H9 (cell line): ENCODE measurements at regions not wholly inside any gene's neighbourhood (a gene's known extent, or its start where the extent isn't known, plus 50 kb on each side); places are given as distances from the start of the nearest gene placed in this dataset.

ENCODE experiments used
- DNase-seq: peaks from one replicate; pipeline ENCODE4 v3.0.0-alpha.2; 2017
- H2AFZ ChIP-seq: one replicate; pipeline ENCODE4 v1.6.1; 2013; ENCODE audit warnings: mild to moderate bottlenecking, low read length, control low read depth, moderate library complexity
- H2AK5ac ChIP-seq: 2 replicates; pipeline ENCODE4 v1.6.1; 2013; ENCODE audit warnings: low read length, control low read depth, mixed read lengths; ENCODE audit not compliant: insufficient read length
- H2BK120ac ChIP-seq: one replicate; pipeline ENCODE4 v1.6.1; 2013; ENCODE audit warnings: low read depth, mild to moderate bottlenecking, low read length, control low read depth, inconsistent platforms; ENCODE audit not compliant: poor library complexity, severe bottlenecking
- H2BK12ac ChIP-seq: 2 replicates; pipeline ENCODE4 v1.6.1; 2013; ENCODE audit warnings: low read length, control low read depth, mixed read lengths, low read depth; ENCODE audit not compliant: insufficient read length
- H2BK15ac ChIP-seq: 2 replicates; pipeline ENCODE4 v1.6.1; 2013; ENCODE audit warnings: low read depth, low read length, control low read depth
- H2BK20ac ChIP-seq: one replicate; pipeline ENCODE4 v1.6.1; 2013; ENCODE audit warnings: low read depth, mild to moderate bottlenecking, low read length, control low read depth, inconsistent platforms; ENCODE audit not compliant: poor library complexity, severe bottlenecking
- H2BK5ac ChIP-seq: 2 replicates; pipeline ENCODE4 v1.6.1; 2013; ENCODE audit warnings: low read length, control low read depth, mixed read lengths; ENCODE audit not compliant: insufficient read length
- H3K14ac ChIP-seq: 2 replicates; pipeline ENCODE4 v1.6.1; 2013; ENCODE audit warnings: low read length, control low read depth; ENCODE audit not compliant: insufficient read depth
- H3K18ac ChIP-seq: 2 replicates; pipeline ENCODE4 v1.6.1; 2013; ENCODE audit warnings: low read depth, mild to moderate bottlenecking, mixed read lengths, low read length, control low read depth; ENCODE audit not compliant: insufficient read length
- H3K23ac ChIP-seq: 2 replicates; pipeline ENCODE4 v1.6.1; 2013; ENCODE audit warnings: low read length, control low read depth, mixed read lengths, low read depth; ENCODE audit not compliant: insufficient read length
- H3K23me2 ChIP-seq: 2 replicates; pipeline ENCODE4 v1.6.1; 2013; ENCODE audit warnings: low read depth, mild to moderate bottlenecking, mixed read lengths, low read length, control low read depth; ENCODE audit not compliant: insufficient read length, poor library complexity, severe bottlenecking
- H3K27ac ChIP-seq: 2 replicates; pipeline ENCODE4 v1.5.1; 2013; ENCODE audit warnings: low read length, control low read depth, mixed read lengths, low read depth; ENCODE audit not compliant: insufficient read length
- H3K27me3 ChIP-seq: 2 replicates; pipeline ENCODE4 v1.6.1; 2013; ENCODE audit warnings: low read length, control low read depth, inconsistent platforms; ENCODE audit not compliant: insufficient read depth
- H3K4ac ChIP-seq: 2 replicates; pipeline ENCODE4 v1.6.1; 2013; ENCODE audit warnings: low read depth, mild to moderate bottlenecking, control low read depth, inconsistent platforms, low read length, moderate library complexity
- H3K4me1 ChIP-seq: 2 replicates; pipeline ENCODE4 v1.6.1; 2013; ENCODE audit warnings: low read length, control low read depth, inconsistent platforms; ENCODE audit not compliant: insufficient read depth
- H3K4me2 ChIP-seq: 2 replicates; pipeline ENCODE4 v1.6.1; 2013; ENCODE audit warnings: low read length, control low read depth, mixed read lengths; ENCODE audit not compliant: insufficient read length, insufficient read depth
- H3K56ac ChIP-seq: 2 replicates; pipeline ENCODE4 v1.6.1; 2013; ENCODE audit warnings: low read depth, mild to moderate bottlenecking, mixed read lengths, low read length, control low read depth; ENCODE audit not compliant: insufficient read length
- H3K79me1 ChIP-seq: 2 replicates; pipeline ENCODE4 v1.6.1; 2013; ENCODE audit warnings: low read depth, mild to moderate bottlenecking, moderate library complexity, low read length, control low read depth, inconsistent platforms; ENCODE audit not compliant: insufficient read depth, poor library complexity, severe bottlenecking
- H3K79me2 ChIP-seq: 2 replicates; pipeline ENCODE4 v1.6.1; 2013; ENCODE audit warnings: low read length, control low read depth, inconsistent platforms; ENCODE audit not compliant: insufficient read depth
- H3K9ac ChIP-seq: 2 replicates; pipeline ENCODE4 v1.6.1; 2013; ENCODE audit warnings: low read length, control low read depth, mixed read lengths; ENCODE audit not compliant: insufficient read length; ENCODE audit errors: extremely low read depth
- H3K9me3 ChIP-seq: one replicate; pipeline ENCODE4 v1.6.1; 2013; ENCODE audit warnings: low read depth, low read length, inconsistent platforms; ENCODE audit not compliant: control insufficient read depth
- H3T11ph ChIP-seq: one replicate; pipeline ENCODE4 v1.6.1; 2013; ENCODE audit warnings: mild to moderate bottlenecking, low read length, control low read depth, inconsistent platforms
- H4K20me1 ChIP-seq: one replicate; pipeline ENCODE4 v1.6.1; 2013; ENCODE audit not compliant: control insufficient read depth, insufficient read length, insufficient read depth
- H4K5ac ChIP-seq: 2 replicates; pipeline ENCODE4 v1.6.1; 2013; ENCODE audit warnings: low read depth, mild to moderate bottlenecking, mixed read lengths, low read length, control low read depth; ENCODE audit not compliant: insufficient read length
- H4K8ac ChIP-seq: replicated peaks from 2 replicates; pipeline ENCODE4 v1.6.1; 2013; ENCODE audit warnings: low read length, control low read depth, mixed read lengths, low read depth; ENCODE audit not compliant: insufficient read length
- H4K91ac ChIP-seq: 2 replicates; pipeline ENCODE4 v1.6.1; 2013; ENCODE audit warnings: low read depth, mild to moderate bottlenecking, moderate library complexity, mixed read lengths, low read length, control low read depth; ENCODE audit not compliant: insufficient read length
- H3K27ac Mint-ChIP-seq, 3 experiments: 2 replicates in 2 of 3; 3 replicates in 1 of 3; pipeline ENCODE4 v1.8.0; 2020 to 2021; ENCODE audit warnings: mixed read lengths in 3 of 3, mild to moderate bottlenecking in 1 of 3, moderate library complexity in 1 of 3
- H3K27me3 Mint-ChIP-seq: 2 replicates; pipeline ENCODE4 v1.8.0; 2021; ENCODE audit warnings: low read depth, mild to moderate bottlenecking, moderate library complexity, mixed read lengths
- H3K36me3 Mint-ChIP-seq, 3 experiments: 2 replicates in 2 of 3; 3 replicates in 1 of 3; pipeline ENCODE4 v1.8.0; 2020 to 2021; ENCODE audit warnings: low read depth in 3 of 3, mixed read lengths in 3 of 3; ENCODE audit not compliant: insufficient read depth in 1 of 3
- H3K4me1 Mint-ChIP-seq, 2 experiments: 2 replicates each; pipeline ENCODE4 v1.8.0; 2020; ENCODE audit warnings: mixed read lengths in 2 of 2
- H3K4me3 Mint-ChIP-seq, 2 experiments: 2 replicates in 1 of 2; 3 replicates in 1 of 2; pipeline ENCODE4 v1.8.0; 2020 to 2021; ENCODE audit warnings: mild to moderate bottlenecking in 2 of 2, mixed read lengths in 2 of 2, moderate library complexity in 1 of 2
- H3K9me3 Mint-ChIP-seq, 2 experiments: 2 replicates in 1 of 2; 3 replicates in 1 of 2; pipeline ENCODE4 v1.8.0; 2020; ENCODE audit warnings: mild to moderate bottlenecking in 2 of 2, mixed read lengths in 2 of 2, moderate library complexity in 1 of 2
- CTCF ChIP-seq: fragments of 200-600 bp; sonication (generic); conservative IDR thresholded peaks from 3 replicates; pipeline ENCODE4 v1.8.0; 2021; ENCODE audit warnings: antibody characterized with exemption, mild to moderate bottlenecking
- WGBS: extraction: QIAGEN DNeasy Blood & Tissue Kit; methylation state at CpG from one replicate; pipeline ENCODE4 v1.1.7; 2013; ENCODE audit warnings: missing lambda C conversion rate, low lambda C conversion rate, mixed read lengths; ENCODE audit not compliant: insufficient read length; ENCODE audit errors: extremely low coverage; 5-methylcytosine and 5-hydroxymethylcytosine counted together

DNA sequence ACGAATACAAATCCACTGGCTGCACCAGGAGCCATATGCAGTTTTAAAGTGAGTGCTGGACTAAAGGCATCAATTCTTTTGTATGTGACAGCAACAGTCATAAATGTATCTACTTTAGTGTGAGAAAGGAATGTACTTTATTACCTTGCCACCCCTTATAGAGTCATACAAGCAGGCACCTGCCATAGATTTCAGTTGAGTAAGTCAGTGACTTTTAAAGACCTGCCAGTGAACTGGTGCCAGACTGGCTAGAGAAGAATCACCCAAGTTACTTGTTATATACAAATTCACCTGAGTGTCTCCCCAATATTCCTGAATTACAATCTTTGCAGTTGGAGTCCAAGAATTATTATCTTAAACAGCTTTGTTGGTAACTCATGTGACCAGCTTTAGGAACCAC lies 547.9 kb downstream of the COL12A1 start:
- no peak for DNase-seq
- Mint-ChIP-seq H3K36me3 (peaks cover 6 to 22% (median 17%) of the 10 kb centered on the region in 3 experiments; a peak in 5 of 7 replicates), H3K27ac (no peak overlapping the region), H3K9me3 (peaks cover 26 to 27% of the 10 kb centered on the region in 2 experiments), H3K27me3 (no peaks in the 10 kb centered on the region; the same call in none of the 2 replicates), H3K4me3 (no peak overlapping the region), H3K4me1 (no peaks in the 10 kb centered on the region)
- no peak overlapping the region for H2BK5ac ChIP-seq
- H3T11ph ChIP-seq, result no peak overlapping the region
- H3K4me1 ChIP-seq, result no peaks in the 10 kb centered on the region
- H2AFZ ChIP-seq, result no peak overlapping the region
- no peak overlapping the region for H4K5ac ChIP-seq
- H3K14ac ChIP-seq, result no peak overlapping the region
- H3K27me3 ChIP-seq, result no peaks in the 10 kb centered on the region
- no peaks in the 10 kb centered on the region for H3K79me2 ChIP-seq
- no peak overlapping the region for H3K9ac ChIP-seq
- WGBS, result no CpG with 5 or more reads among the region's 1 CpG
- no peak overlapping the region for H3K4me2 ChIP-seq
- no peak overlapping the region for H2BK12ac ChIP-seq
- no peak overlapping the region for H3K18ac ChIP-seq
- H2BK120ac ChIP-seq, result no peak overlapping the region
- no peak overlapping the region for H2BK20ac ChIP-seq
- H3K56ac ChIP-seq, result no peak overlapping the region
- no peaks in the 10 kb centered on the region for H3K23me2 ChIP-seq
- H4K91ac ChIP-seq, result no peak overlapping the region
- no peak overlapping the region for H4K8ac ChIP-seq
- H3K23ac ChIP-seq, result no peak overlapping the region
- no peaks in the 10 kb centered on the region for H3K9me3 ChIP-seq
- H2BK15ac ChIP-seq, result no peak overlapping the region
- no peak overlapping the region for H2AK5ac ChIP-seq
- H4K20me1 ChIP-seq, result no peaks in the 10 kb centered on the region
- TF ChIP-seq CTCF, result no peak
- H3K79me1 ChIP-seq, result no peaks in the 10 kb centered on the region
- no peak overlapping the region for H3K27ac ChIP-seq
- H3K4ac ChIP-seq, result no peak overlapping the region
